ENCODE measurements at regions not wholly inside any gene's neighbourhood (a gene's known extent, or its start where the extent isn't known, plus 50 kb on each side); places are given as distances from the start of the nearest gene placed in this dataset.
"Not testable (repeated sequence)": the region's sequence is repeated elsewhere in the genome, so short reads cannot be mapped to it uniquely, and the experiment has no call there.

DNA sequence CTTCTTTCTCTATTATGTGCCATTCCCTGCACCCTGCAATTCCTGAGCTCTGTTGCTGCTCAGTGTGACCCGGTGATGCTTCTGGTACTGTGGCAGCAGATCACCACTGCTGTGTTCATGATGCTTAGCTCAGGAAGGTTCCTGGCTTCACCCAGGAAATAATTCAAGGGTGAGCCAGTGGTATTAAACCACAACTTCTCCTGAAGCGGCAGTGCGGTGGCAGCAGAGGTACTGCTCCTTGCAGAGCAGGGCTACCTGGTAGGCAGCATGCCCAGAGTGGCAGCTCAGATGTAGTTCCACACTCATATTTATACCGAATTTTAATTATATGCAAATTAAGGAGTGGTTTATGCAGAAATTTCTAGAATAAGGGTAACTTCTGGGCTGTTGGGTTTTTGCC lies 213.8 kb upstream of the ZNF608 start:
- no peak overlapping the region for H3K27ac Mint-ChIP-seq
- no peaks in the 10 kb centered on the region for H3K4me1 Mint-ChIP-seq (ENCODE audit: low read depth)
- H3K9me3 Mint-ChIP-seq, result no peaks in the 10 kb centered on the region
- no peaks in the 10 kb centered on the region for H3K36me3 Mint-ChIP-seq (ENCODE audit: low read depth)
- H3K4me3 Mint-ChIP-seq, result no peak overlapping the region
- H3K27me3 Mint-ChIP-seq (ENCODE audit: low read depth), result no peaks in the 10 kb centered on the region

DNA sequence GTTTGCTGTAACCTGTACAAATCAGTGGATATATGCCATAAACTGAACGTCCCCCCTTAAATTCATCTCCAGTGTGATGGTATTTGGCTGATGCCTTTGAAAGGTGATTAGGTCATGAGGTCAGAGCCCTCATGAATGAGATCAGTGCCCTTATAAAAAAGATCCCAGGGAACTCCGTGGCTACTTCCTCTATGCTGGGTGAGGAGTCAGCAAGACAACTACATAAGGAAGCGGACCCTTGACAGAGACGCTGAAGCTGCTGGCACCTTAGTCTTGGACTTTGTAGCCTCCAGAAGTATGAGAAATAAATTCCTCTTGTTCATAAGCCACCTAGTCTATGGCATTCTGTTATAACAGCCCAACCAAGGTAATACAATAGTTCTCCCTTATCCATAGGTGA lies 215.1 kb upstream of the ZNF608 start:
- H3K36me3 Mint-ChIP-seq (ENCODE audit: low read depth), result no peaks in the 10 kb centered on the region
- H3K4me3 Mint-ChIP-seq, result no peak overlapping the region

DNA sequence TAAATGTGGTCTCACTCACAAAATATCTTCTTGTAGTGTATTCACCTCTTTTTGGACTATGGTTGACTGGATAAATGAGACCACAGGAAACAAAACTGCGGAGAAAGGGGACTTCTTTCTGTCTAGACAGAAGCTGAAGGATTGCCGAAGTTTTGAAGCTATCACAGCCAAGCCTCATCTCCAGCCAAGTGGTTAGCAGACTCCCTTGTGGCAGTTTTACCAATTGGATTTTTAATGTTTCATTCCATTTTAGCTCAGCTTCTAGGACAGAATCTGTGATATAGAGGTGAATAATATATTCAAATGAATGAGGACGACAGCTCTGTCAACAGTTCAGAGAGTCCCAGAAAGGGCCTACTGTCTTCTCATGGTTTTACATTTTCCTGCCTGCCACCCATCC lies 215.7 kb upstream of the ZNF608 start:
- Mint-ChIP-seq H3K4me3 (no peak overlapping the region), H3K9me3 (peaks cover 3% of the 10 kb centered on the region), H3K27me3 (ENCODE audit: low read depth) (no peaks in the 10 kb centered on the region), H3K36me3 (ENCODE audit: low read depth) (no peaks in the 10 kb centered on the region), H3K27ac (no peak overlapping the region), H3K4me1 (ENCODE audit: low read depth) (no peaks in the 10 kb centered on the region)

More for the DNA sequence above, 215.1 kb upstream of the ZNF608 start:
- H3K9me3 Mint-ChIP-seq, result peaks cover 2% of the 10 kb centered on the region
- H3K27me3 Mint-ChIP-seq (ENCODE audit: low read depth), result no peaks in the 10 kb centered on the region
- H3K4me1 Mint-ChIP-seq (ENCODE audit: low read depth), result no peaks in the 10 kb centered on the region
- H3K27ac Mint-ChIP-seq, result no peak overlapping the region

DNA sequence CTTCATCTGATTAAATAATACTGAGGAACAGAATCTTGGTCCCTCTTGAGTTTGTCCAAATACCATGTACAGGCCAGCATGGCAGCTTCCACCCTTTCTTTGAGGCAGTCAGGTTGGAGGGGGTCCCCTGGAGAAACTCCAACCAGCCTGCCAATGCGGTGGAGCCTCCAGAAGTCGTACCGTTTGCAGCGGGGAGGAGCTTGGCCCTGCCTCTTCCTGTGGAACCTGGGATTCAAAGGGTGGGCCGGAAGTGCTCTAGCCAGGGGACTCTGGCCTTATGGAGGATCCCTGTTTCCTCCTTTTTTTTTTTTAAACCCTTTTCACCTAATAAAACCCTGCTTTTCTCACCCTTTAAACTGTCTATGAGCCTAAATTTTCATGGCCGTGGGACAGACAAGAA lies 216.3 kb upstream of the ZNF608 start:
- H3K27me3 Mint-ChIP-seq (ENCODE audit: low read depth), result no peaks in the 10 kb centered on the region
- H3K4me1 Mint-ChIP-seq (ENCODE audit: low read depth), result no peaks in the 10 kb centered on the region
- no peak overlapping the region for H3K27ac Mint-ChIP-seq
- H3K9me3 Mint-ChIP-seq, result peaks cover 3% of the 10 kb centered on the region
- no peaks in the 10 kb centered on the region for H3K36me3 Mint-ChIP-seq (ENCODE audit: low read depth)
- H3K4me3 Mint-ChIP-seq, result no peak overlapping the region

DNA sequence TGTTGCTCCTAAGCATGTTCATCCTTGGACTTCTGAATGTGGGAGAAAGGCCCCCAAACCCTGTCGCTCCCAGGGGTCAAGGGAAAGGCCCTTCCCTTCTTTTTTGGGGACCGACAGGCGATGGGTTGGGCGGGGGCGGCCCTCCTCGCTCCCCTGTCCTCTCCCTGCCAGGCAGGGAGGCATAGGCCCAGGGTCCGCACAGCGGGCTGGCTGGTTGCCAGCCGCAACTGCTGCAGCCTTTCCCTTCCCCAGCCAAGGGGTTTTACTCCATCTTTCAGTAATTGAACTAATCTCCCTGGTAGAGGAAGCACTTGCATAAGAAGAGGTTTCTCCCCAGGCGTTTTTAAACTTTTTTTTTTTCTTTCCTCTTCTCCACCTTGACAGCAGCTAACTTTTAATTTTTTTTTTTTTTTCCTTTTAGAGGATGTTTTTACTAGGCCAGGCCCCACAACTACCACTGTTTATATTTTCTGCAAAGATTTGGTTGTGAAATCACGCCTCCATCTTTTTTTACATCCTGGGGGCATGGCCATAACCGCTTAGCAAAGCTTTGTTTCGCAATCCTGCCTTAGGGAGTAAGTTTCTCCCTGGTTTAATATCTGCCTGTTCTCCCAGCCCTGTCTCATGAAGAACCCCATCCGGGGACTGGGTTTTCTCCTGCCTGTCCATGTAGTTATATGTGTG lies 216.9 kb upstream of the ZNF608 start:
- Mint-ChIP-seq H3K27ac (no peak overlapping the region), H3K36me3 (ENCODE audit: low read depth) (no peaks in the 10 kb centered on the region), H3K4me1 (ENCODE audit: low read depth) (no peaks in the 10 kb centered on the region), H3K4me3 (no peak overlapping the region), H3K9me3 (peaks cover 3% of the 10 kb centered on the region), H3K27me3 (ENCODE audit: low read depth) (no peaks in the 10 kb centered on the region)

DNA sequence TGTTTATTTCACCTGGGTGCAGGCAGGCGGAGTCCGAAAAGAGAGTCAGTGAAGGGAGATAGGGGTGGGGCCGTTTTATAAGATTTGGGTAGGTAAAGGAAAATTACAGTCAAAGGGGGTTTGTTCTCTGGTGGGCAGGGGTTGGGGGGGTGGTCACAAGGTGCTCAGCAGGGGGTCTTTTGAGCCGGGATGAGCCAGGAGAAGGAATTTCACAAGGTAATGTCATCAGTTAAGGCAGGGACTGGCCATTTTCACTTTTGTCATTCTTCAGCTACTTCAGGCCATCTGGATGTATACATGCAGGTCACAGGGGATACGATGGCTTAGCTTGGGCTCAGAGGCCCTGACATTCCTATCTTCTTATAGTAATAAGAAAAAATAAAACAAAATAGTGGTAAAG lies 220.3 kb upstream of the ZNF608 start:
- not testable (repeated sequence) for H3K4me3 Mint-ChIP-seq; H3K36me3 Mint-ChIP-seq (ENCODE audit: low read depth); H3K27me3 Mint-ChIP-seq (ENCODE audit: low read depth); H3K9me3 Mint-ChIP-seq; H3K4me1 Mint-ChIP-seq (ENCODE audit: low read depth); H3K27ac Mint-ChIP-seq

DNA sequence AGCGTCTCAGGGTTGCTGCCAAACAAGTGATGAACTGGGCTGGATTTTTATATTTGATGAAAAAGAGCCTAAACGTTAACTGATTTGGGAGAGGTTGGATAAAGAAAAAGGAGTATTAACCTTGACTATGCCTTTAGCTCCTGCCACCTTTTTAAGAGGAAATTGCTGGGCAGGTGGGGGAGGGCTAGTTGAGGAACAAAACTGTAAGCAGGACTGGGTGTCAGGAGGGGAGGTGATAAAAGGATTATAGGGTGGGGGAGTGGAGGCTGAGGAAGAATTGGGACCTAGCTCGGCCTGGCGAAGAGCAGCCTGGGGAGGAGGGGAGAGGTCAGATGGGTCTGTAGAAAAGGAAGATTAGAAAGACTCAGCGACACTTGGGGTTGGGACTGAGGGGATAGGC lies 223.9 kb upstream of the ZNF608 start:
- H3K36me3 Mint-ChIP-seq (ENCODE audit: low read depth); H3K27ac Mint-ChIP-seq: not testable (repeated sequence)

DNA sequence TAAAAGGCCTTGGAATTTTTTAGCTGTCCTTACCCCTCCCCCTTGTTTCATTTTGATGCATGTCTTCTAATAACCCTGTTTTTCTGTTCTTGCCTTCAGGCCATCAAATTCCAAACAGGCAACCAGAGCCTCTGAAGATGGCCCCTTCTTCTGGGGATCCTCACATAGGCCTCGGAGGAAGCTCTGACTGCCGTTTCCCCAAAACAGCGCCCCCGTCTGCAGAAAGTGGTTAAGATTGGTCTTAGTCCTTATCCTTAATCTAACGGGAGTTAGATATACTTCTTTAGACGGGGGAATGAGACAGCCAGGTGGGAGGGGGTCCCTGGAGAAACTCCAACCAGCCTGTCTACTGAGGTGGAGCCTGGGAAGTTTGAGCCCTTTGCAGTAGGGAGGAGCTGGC lies 226.3 kb upstream of the ZNF608 start:
- Mint-ChIP-seq H3K9me3 (peaks cover 8% of the 10 kb centered on the region), H3K4me1 (ENCODE audit: low read depth) (no peaks in the 10 kb centered on the region), H3K27ac (no peak overlapping the region), H3K4me3 (no peak overlapping the region), H3K27me3 (ENCODE audit: low read depth) (no peaks in the 10 kb centered on the region), H3K36me3 (ENCODE audit: low read depth) (no peaks in the 10 kb centered on the region)

More for the DNA sequence above, 223.9 kb upstream of the ZNF608 start:
- H3K9me3 Mint-ChIP-seq, result peaks cover 10% of the 10 kb centered on the region
- not testable (repeated sequence) for H3K27me3 Mint-ChIP-seq (ENCODE audit: low read depth); H3K4me3 Mint-ChIP-seq; H3K4me1 Mint-ChIP-seq (ENCODE audit: low read depth)

DNA sequence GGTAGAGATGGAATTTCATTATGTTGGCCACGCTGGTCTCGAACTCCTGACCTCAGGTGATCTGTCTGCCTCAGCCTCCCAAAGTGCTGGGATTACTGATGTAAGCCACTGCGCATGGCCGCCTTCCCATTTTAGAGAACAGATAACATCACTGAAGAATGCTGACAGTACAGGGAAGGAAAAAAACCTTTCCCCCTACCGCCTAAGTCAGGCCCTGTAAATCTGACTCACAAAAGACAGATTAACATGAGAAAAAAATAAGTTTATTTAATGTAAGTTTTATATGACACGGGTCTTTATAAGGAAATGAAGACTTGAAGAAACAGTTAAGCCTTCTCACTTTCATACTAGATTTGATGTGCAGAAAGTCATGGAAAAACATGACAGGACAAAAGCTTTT lies 227.2 kb upstream of the ZNF608 start:
- Mint-ChIP-seq H3K4me1 (ENCODE audit: low read depth) (no peaks in the 10 kb centered on the region), H3K27ac (no peak overlapping the region), H3K36me3 (ENCODE audit: low read depth) (no peaks in the 10 kb centered on the region), H3K9me3 (peaks cover 8% of the 10 kb centered on the region), H3K27me3 (ENCODE audit: low read depth) (no peaks in the 10 kb centered on the region), H3K4me3 (no peak overlapping the region)

DNA sequence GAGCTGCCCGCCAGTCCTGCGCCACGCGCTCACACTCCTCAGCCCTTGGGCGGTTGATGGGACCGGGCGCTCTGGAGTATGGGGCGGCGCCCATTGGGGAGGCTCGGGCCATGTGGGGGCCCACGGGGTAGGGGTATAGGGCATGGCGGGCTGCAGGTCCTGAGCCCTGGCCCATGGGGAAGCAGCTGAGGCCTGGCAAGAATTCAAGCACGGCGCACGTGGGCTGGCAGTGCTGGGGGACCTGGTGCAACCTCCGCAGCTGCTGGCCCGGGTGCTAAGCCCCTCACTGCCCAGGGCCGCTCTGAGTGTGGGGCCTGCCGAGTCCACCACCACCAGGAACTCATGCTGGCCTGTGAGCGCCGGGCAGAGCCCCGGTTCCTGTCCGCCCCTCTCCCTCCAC lies 229.6 kb upstream of the ZNF608 start:
- H3K27me3 Mint-ChIP-seq (ENCODE audit: low read depth), result no peaks in the 10 kb centered on the region
- H3K27ac Mint-ChIP-seq, result no peak overlapping the region
- no peaks in the 10 kb centered on the region for H3K36me3 Mint-ChIP-seq (ENCODE audit: low read depth)
- H3K4me3 Mint-ChIP-seq, result no peak overlapping the region
- H3K9me3 Mint-ChIP-seq, result peaks cover 4% of the 10 kb centered on the region
- H3K4me1 Mint-ChIP-seq (ENCODE audit: low read depth), result no peaks in the 10 kb centered on the region

DNA sequence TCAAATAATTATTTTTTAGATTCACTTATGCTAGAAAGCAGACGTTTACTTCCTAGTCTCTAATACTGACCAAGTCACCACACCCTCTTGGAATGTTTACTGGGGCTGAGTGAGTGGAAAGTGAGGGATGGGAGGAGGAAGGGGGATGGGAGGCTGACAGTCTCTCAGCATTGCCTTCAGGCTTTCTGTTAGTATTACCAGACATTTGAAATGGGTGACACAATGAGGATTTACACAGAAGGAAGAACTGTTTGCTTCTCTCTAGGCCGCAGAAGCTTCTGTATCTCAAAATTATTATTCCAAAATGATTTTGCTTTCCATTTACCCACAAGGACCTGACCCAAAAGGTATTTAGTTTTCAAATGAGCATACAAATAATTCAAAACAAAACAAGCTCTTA lies 232.8 kb upstream of the ZNF608 start:
- no peaks in the 10 kb centered on the region for H3K4me1 Mint-ChIP-seq (ENCODE audit: low read depth)
- H3K27me3 Mint-ChIP-seq (ENCODE audit: low read depth), result no peaks in the 10 kb centered on the region
- H3K4me3 Mint-ChIP-seq, result no peak overlapping the region
- no peak overlapping the region for H3K27ac Mint-ChIP-seq
- peaks cover 17% of the 10 kb centered on the region for H3K9me3 Mint-ChIP-seq
- H3K36me3 Mint-ChIP-seq (ENCODE audit: low read depth), result no peaks in the 10 kb centered on the region

DNA sequence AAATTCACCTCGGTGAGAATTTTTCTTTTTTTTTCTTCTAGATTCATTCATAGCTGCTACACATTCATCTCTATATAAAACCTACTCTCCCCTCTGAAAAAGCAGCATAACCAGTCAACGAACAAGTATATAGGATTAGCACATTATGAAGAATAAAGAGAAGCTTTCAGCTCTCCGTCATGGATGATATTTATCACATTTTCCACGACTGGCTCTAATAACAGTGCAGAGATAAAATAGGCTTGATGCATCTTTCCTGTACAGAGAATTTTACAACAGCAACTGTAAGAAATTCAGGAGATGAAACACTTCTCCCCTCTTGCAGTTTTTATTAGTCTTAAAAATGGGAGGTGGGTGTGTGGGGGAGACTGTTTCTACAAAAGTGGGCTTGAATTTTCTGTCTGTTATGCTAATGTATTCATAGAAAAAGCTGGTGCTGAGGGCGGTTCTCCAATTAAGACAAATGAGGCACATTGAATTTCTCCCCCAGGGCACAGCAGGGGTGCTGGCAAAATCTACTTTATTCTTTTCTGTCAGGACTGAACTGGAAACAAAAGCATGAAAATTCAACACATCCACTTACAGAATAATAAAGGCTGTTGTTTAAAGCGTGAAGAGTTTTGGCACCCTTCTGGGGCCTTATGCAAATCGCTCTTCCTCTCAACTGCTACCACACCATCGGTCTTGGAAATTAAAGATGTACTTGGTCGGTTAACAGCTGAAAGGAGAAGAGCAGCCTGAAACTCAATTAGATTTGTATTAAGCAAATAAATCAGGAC lies 233.9 kb upstream of the ZNF608 start:
- H3K36me3 Mint-ChIP-seq (ENCODE audit: low read depth), result no peaks in the 10 kb centered on the region
- H3K4me3 Mint-ChIP-seq, result no peak overlapping the region
- H3K9me3 Mint-ChIP-seq, result peaks cover 18% of the 10 kb centered on the region
- no peaks in the 10 kb centered on the region for H3K4me1 Mint-ChIP-seq (ENCODE audit: low read depth)
- no peaks in the 10 kb centered on the region for H3K27me3 Mint-ChIP-seq (ENCODE audit: low read depth)
- H3K27ac Mint-ChIP-seq, result no peak overlapping the region

DNA sequence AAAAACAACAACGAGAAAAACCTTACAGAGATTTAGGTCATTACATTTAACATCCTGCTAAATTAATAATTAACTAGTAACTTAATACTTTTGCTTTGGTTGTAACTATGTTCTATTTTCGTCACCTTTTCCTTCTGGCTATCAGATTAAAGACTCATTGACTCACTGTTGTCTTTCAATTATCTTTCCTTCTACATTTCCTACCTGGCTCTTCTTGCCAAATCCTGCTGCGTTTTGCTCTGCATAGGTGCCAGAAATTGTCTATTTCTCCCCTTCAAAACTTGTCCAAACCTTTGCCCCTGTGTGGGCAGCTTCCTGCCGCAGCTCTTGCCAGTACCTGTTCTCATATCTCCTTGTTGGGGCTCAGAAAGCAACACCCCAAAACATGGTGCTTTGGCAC lies 235.5 kb upstream of the ZNF608 start:
- Mint-ChIP-seq H3K27ac (no peak overlapping the region), H3K9me3 (peaks cover 25% of the 10 kb centered on the region), H3K4me3 (no peak overlapping the region), H3K36me3 (ENCODE audit: low read depth) (no peaks in the 10 kb centered on the region), H3K4me1 (ENCODE audit: low read depth) (no peaks in the 10 kb centered on the region), H3K27me3 (ENCODE audit: low read depth) (no peaks in the 10 kb centered on the region)

DNA sequence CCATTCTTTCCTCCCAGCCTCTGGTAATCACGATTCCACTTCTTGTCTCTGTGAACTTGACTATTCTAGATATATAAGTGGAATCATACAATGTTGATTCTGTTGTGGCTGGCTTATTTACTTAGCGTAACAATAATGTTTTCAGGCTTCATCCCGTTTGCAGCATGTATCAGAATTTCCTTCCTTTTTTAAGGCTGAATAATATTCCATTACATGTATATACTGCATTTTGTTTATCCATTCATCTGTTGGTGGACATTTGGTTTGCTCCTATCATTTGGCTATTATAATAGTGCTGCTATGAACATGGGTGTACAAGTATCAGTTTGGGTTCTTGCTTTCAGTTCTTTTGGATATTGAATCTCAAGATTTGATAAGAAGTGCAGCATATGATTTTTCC lies 239.7 kb upstream of the ZNF608 start:
- Mint-ChIP-seq H3K27ac (no peak overlapping the region), H3K9me3 (peaks cover 34% of the 10 kb centered on the region), H3K27me3 (ENCODE audit: low read depth) (no peaks in the 10 kb centered on the region), H3K36me3 (ENCODE audit: low read depth) (no peaks in the 10 kb centered on the region), H3K4me3 (no peak overlapping the region), H3K4me1 (ENCODE audit: low read depth) (no peaks in the 10 kb centered on the region)

DNA sequence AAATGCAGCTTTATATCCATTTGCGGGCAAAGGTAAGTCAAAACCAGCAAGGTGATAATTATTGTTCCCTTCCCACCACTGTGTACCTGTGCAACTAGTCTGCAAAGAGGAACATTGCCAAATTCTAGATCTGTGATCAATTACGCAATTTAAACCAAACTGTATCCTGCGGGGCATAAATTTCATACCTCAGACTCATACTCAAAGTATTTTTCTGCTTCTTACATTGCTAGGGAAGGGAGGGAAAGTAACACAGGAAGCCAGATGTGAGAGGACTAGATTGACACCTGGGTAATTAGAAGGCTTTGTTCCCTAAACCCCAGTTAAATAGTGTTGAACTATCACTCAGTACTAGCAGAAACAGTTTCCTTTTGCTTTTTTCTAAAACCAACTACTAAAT lies 240.2 kb upstream of the ZNF608 start:
- Mint-ChIP-seq H3K9me3 (peaks cover 34% of the 10 kb centered on the region), H3K4me1 (ENCODE audit: low read depth) (no peaks in the 10 kb centered on the region), H3K4me3 (no peak overlapping the region), H3K27ac (no peak overlapping the region), H3K36me3 (ENCODE audit: low read depth) (no peaks in the 10 kb centered on the region), H3K27me3 (ENCODE audit: low read depth) (no peaks in the 10 kb centered on the region)
